ENCODE measurements at regions not wholly inside any gene's neighbourhood (a gene's known extent, or its start where the extent isn't known, plus 50 kb on each side); places are given as distances from the start of the nearest gene placed in this dataset.
"Not testable (repeated sequence)": the region's sequence is repeated elsewhere in the genome, so short reads cannot be mapped to it uniquely, and the experiment has no call there.

- no peak overlapping the region for H3K9ac ChIP-seq (ENCODE audit: low read length)
- H3K27ac ChIP-seq (ENCODE audit: low read length): no peak overlapping the region
- no peaks in the 10 kb centered on the region for H3K9me2 ChIP-seq (replicated peaks; ENCODE audit: insufficient read depth, low read length)
- H3K4me2 ChIP-seq (ENCODE audit: low read depth, low read length, poor library complexity, severe bottlenecking): no peak overlapping the region
- DNase-seq: no peak
- no peaks in the 10 kb centered on the region for H3K79me2 ChIP-seq (ENCODE audit: low read length)
- H3K4me1 ChIP-seq (ENCODE audit: low read length): no peaks in the 10 kb centered on the region
- H3K4me3 ChIP-seq (ENCODE audit: low read length): no peak overlapping the region
- H3K36me3 ChIP-seq (ENCODE audit: insufficient read depth, low read length): no peaks in the 10 kb centered on the region
- H2AFZ ChIP-seq (ENCODE audit: low read length): no peak overlapping the region
- no peaks in the 10 kb centered on the region for H4K20me1 ChIP-seq (ENCODE audit: insufficient read depth, low read depth, low read length)
- no peaks in the 10 kb centered on the region for H3K27me3 ChIP-seq (ENCODE audit: low read length)
- no peaks in the 10 kb centered on the region for H3K9me3 ChIP-seq (ENCODE audit: low read length)
Observed at GRCh38 chr4:79249881-79250503, 75.9 kb downstream of the NAA11 start.

DNA sequence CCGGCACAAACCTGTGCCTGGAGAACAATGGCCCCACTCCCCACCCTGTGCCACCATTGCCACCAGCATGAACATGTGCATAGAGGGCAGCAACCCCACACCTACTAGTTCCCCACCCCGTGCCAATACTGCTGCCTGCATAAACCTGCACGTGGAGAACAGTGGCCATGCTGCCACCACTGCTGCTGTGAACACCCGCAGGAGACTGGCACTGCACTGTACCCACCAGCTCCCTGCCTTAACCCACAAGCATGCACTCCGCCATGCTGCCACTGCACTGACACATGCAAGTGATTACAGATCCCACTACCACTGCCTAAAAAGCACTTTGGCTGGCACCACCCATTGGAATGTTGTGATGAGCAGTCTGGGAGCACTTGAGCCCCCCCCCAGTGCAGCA, 77.3 kb downstream of the NAA11 start:
- no peaks in the 10 kb centered on the region for H3K9me2 ChIP-seq (replicated peaks; ENCODE audit: insufficient read depth, low read length)
- no peak overlapping the region for H3K9ac ChIP-seq (ENCODE audit: low read length)
- H3K79me2 ChIP-seq (ENCODE audit: low read length): no peaks in the 10 kb centered on the region

GRCh38 chr4:79247695-79248394, 78.0 kb downstream of the NAA11 start:
- no peaks in the 10 kb centered on the region for H3K27me3 ChIP-seq (ENCODE audit: low read length)
- H3K9me3 ChIP-seq (ENCODE audit: low read length): no peaks in the 10 kb centered on the region
- no peak overlapping the region for H3K27ac ChIP-seq (ENCODE audit: low read length)
- H4K20me1 ChIP-seq (ENCODE audit: insufficient read depth, low read depth, low read length): no peaks in the 10 kb centered on the region
- DNase-seq: no peak
- no peak overlapping the region for H3K4me3 ChIP-seq (ENCODE audit: low read length)
- H3K4me1 ChIP-seq (ENCODE audit: low read length): no peaks in the 10 kb centered on the region
- no peak overlapping the region for H3K4me2 ChIP-seq (ENCODE audit: low read depth, low read length, poor library complexity, severe bottlenecking)
- no peak overlapping the region for H2AFZ ChIP-seq (ENCODE audit: low read length)
- H3K79me2 ChIP-seq (ENCODE audit: low read length): no peaks in the 10 kb centered on the region
- H3K36me3 ChIP-seq (ENCODE audit: insufficient read depth, low read length): no peaks in the 10 kb centered on the region
- H3K9ac ChIP-seq (ENCODE audit: low read length): no peak overlapping the region
- no peaks in the 10 kb centered on the region for H3K9me2 ChIP-seq (replicated peaks; ENCODE audit: insufficient read depth, low read length)

More for the DNA sequence above, 77.3 kb downstream of the NAA11 start:
- Histone ChIP-seq H3K36me3 (ENCODE audit: insufficient read depth, low read length) (no peaks in the 10 kb centered on the region), H3K27ac (ENCODE audit: low read length) (no peak overlapping the region), H3K27me3 (ENCODE audit: low read length) (no peaks in the 10 kb centered on the region), H3K9me3 (ENCODE audit: low read length) (no peaks in the 10 kb centered on the region), H3K4me3 (ENCODE audit: low read length) (no peak overlapping the region), H4K20me1 (ENCODE audit: insufficient read depth, low read depth, low read length) (no peaks in the 10 kb centered on the region), H3K4me2 (ENCODE audit: low read depth, low read length, poor library complexity, severe bottlenecking) (no peak overlapping the region), H2AFZ (ENCODE audit: low read length) (no peak overlapping the region), H3K4me1 (ENCODE audit: low read length) (no peaks in the 10 kb centered on the region)
- DNase-seq: no peak

DNA sequence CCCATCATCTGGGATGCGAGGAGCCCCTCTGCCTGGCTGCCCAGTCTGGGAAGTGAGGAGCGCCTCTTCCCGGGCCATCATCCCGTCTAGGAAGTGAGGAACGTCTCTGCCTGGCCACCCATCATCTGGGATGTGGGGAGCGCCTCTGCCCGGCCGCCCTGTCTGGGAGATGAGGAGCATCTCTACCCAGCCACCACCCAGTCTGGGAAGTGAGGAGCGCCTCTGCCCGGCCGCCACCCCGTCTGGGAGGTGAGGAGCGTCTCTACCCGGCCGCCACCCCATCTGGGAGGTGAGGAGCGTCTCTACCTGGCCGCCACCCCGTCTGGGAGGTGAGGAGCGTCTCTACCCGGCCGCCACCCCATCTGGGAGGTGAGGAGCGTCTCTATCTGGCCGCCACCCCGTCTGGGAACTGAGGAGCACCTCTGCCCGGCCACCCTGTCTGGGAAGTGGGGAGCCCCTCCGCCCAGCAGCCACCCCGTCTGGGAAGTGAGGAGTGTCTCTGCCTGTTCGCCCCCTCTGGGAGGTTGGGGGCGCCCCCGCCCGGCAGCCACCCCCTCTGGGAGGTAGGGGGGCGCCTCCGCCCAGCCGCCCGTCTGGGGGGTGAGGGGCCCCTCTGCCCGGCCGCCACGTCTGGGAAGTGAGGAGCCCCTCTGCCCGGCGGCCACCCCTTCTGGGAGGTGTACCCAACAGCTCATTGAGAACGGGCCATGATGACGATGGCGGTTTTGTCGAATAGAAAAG, 80.5 kb downstream of the NAA11 start:
- not testable (repeated sequence) for H3K9me3 ChIP-seq (ENCODE audit: low read length); H3K9me2 ChIP-seq (replicated peaks; ENCODE audit: insufficient read depth, low read length); H2AFZ ChIP-seq (ENCODE audit: low read length); H3K27me3 ChIP-seq (ENCODE audit: low read length); H3K4me2 ChIP-seq (ENCODE audit: low read depth, low read length, poor library complexity, severe bottlenecking); H3K36me3 ChIP-seq (ENCODE audit: insufficient read depth, low read length); H3K9ac ChIP-seq (ENCODE audit: low read length); H3K4me1 ChIP-seq (ENCODE audit: low read length); H4K20me1 ChIP-seq (ENCODE audit: insufficient read depth, low read depth, low read length); H3K4me3 ChIP-seq (ENCODE audit: low read length); H3K79me2 ChIP-seq (ENCODE audit: low read length); H3K27ac ChIP-seq (ENCODE audit: low read length); DNase-seq

DNA sequence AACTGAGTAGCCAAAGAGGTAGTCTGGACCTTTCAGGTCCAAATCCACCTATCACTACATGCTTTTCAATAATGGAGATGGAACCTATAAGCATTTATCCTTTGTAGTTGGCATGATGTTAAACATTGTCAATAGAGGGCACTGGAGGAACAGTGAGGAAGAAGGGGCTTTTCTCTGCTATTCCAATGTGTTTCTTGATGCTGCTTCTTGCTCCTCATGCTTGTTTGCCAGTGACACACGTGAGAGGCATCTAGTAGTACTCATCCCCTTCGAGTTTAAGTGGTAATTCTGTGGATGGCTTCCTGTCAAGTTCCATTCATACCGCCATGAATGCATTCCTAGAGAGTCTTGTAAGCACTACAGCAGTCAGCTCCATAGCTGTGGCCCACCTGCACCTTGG, 84.0 kb downstream of the NAA11 start:
- H3K27ac ChIP-seq (ENCODE audit: low read length): no peak overlapping the region
- DNase-seq: no peak
- H3K4me3 ChIP-seq (ENCODE audit: low read length): no peak overlapping the region
- no peaks in the 10 kb centered on the region for H3K27me3 ChIP-seq (ENCODE audit: low read length)
- H3K79me2 ChIP-seq (ENCODE audit: low read length): no peaks in the 10 kb centered on the region
- H3K36me3 ChIP-seq (ENCODE audit: insufficient read depth, low read length): no peaks in the 10 kb centered on the region
- H3K9me3 ChIP-seq (ENCODE audit: low read length): no peaks in the 10 kb centered on the region
- H3K4me1 ChIP-seq (ENCODE audit: low read length): no peaks in the 10 kb centered on the region
- no peaks in the 10 kb centered on the region for H3K9me2 ChIP-seq (replicated peaks; ENCODE audit: insufficient read depth, low read length)
- H4K20me1 ChIP-seq (ENCODE audit: insufficient read depth, low read depth, low read length): no peaks in the 10 kb centered on the region
- H3K4me2 ChIP-seq (ENCODE audit: low read depth, low read length, poor library complexity, severe bottlenecking): no peak overlapping the region
- no peak overlapping the region for H3K9ac ChIP-seq (ENCODE audit: low read length)
- no peak overlapping the region for H2AFZ ChIP-seq (ENCODE audit: low read length)

DNA sequence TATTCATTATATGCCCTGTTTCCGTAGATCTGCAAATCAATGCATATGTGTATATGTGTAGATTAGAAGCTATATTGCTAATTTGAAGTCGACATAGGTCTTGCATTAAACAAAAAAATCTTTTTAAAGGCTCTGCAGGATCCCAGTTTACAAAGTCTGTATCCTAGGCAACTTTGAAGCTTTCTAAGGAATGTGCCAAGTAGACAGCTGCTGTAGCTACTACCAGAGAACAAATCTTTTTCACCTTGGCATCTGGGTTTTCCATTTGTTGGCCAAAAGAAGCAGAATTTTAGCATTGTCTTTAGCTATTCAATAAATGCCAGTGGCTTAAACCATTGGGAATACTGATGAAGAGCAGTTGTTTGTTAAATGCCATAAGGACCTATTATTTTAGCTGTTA, 88.0 kb downstream of the NAA11 start:
- Histone ChIP-seq H3K27me3 (ENCODE audit: low read length) (no peaks in the 10 kb centered on the region), H3K9ac (ENCODE audit: low read length) (no peak overlapping the region), H3K27ac (ENCODE audit: low read length) (no peak overlapping the region), H3K36me3 (ENCODE audit: insufficient read depth, low read length) (no peaks in the 10 kb centered on the region), H3K4me1 (ENCODE audit: low read length) (no peaks in the 10 kb centered on the region), H4K20me1 (ENCODE audit: insufficient read depth, low read depth, low read length) (no peaks in the 10 kb centered on the region), H3K9me3 (ENCODE audit: low read length) (no peaks in the 10 kb centered on the region), H2AFZ (ENCODE audit: low read length) (no peak overlapping the region), H3K9me2 (replicated peaks; ENCODE audit: insufficient read depth, low read length) (no peaks in the 10 kb centered on the region), H3K4me3 (ENCODE audit: low read length) (no peak overlapping the region), H3K4me2 (ENCODE audit: low read depth, low read length, poor library complexity, severe bottlenecking) (no peak overlapping the region), H3K79me2 (ENCODE audit: low read length) (no peaks in the 10 kb centered on the region)
- no peak for DNase-seq

DNA sequence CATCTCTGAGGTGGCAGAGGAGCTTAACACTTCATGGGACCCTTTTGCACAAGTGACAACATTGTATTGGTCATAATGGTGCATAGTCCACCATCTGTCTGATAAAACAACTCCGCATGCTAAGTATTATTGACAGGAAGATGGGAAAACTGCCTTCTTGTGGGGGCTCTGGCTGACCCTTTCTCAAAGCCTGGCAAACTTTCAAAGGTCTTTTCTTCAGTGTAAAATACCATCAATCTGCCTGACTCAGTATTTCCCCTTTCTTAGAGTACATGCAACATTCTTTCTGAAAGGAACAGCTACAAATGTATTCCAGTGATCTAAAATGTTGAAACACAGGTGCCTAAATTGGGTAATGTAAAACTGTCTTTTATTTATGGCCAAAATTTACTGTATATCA, 89.1 kb downstream of the NAA11 start:
- Histone ChIP-seq H4K20me1 (ENCODE audit: insufficient read depth, low read depth, low read length) (no peaks in the 10 kb centered on the region), H3K9me3 (ENCODE audit: low read length) (no peaks in the 10 kb centered on the region), H3K4me1 (ENCODE audit: low read length) (no peaks in the 10 kb centered on the region), H3K9ac (ENCODE audit: low read length) (no peak overlapping the region), H3K27ac (ENCODE audit: low read length) (no peak overlapping the region), H3K27me3 (ENCODE audit: low read length) (no peaks in the 10 kb centered on the region), H3K9me2 (replicated peaks; ENCODE audit: insufficient read depth, low read length) (no peaks in the 10 kb centered on the region), H3K36me3 (ENCODE audit: insufficient read depth, low read length) (no peaks in the 10 kb centered on the region), H2AFZ (ENCODE audit: low read length) (no peak overlapping the region), H3K79me2 (ENCODE audit: low read length) (no peaks in the 10 kb centered on the region), H3K4me3 (ENCODE audit: low read length) (no peak overlapping the region), H3K4me2 (ENCODE audit: low read depth, low read length, poor library complexity, severe bottlenecking) (no peak overlapping the region)
- DNase-seq: no peak

DNA sequence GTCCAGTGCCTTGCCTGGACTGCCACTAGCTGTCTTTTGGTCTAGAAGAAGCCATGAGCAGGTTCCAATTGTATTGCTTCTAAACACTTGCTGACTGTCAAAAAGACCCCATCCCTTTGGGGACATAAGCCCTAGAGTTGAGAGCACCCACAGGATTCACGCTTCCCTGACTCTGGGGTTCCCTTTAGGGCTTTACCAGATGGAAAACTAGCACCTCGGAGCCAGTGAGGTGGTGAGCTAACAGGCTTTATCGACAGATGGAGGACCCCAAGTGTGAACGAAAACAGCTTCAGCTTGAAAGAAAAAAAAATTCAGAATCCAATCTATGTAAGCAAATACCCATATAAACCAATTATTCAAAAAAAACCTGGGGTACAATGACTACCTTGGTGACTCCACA, 90.8 kb downstream of the NAA11 start:
- H3K79me2 ChIP-seq (ENCODE audit: low read length): no peaks in the 10 kb centered on the region

More for the DNA sequence above, 90.8 kb downstream of the NAA11 start:
- H2AFZ ChIP-seq (ENCODE audit: low read length): no peak overlapping the region
- no peak overlapping the region for H3K4me2 ChIP-seq (ENCODE audit: low read depth, low read length, poor library complexity, severe bottlenecking)
- no peaks in the 10 kb centered on the region for H3K4me1 ChIP-seq (ENCODE audit: low read length)
- H3K4me3 ChIP-seq (ENCODE audit: low read length): no peak overlapping the region
- H4K20me1 ChIP-seq (ENCODE audit: insufficient read depth, low read depth, low read length): no peaks in the 10 kb centered on the region
- H3K9ac ChIP-seq (ENCODE audit: low read length): no peak overlapping the region
- no peaks in the 10 kb centered on the region for H3K27me3 ChIP-seq (ENCODE audit: low read length)
- no peaks in the 10 kb centered on the region for H3K9me3 ChIP-seq (ENCODE audit: low read length)
- H3K36me3 ChIP-seq (ENCODE audit: insufficient read depth, low read length): no peaks in the 10 kb centered on the region
- no peaks in the 10 kb centered on the region for H3K9me2 ChIP-seq (replicated peaks; ENCODE audit: insufficient read depth, low read length)
- DNase-seq: no peak
- no peak overlapping the region for H3K27ac ChIP-seq (ENCODE audit: low read length)

Data from Karpas-422 (cell line).